ENCODE measurements at regions not wholly inside any gene's neighbourhood (a gene's known extent, or its start where the extent isn't known, plus 50 kb on each side); places are given as distances from the start of the nearest gene placed in this dataset.

GRCh38 chr10:22795546-22795945, 81.2 kb upstream of the PIP4K2A start:
- no peak for DNase-seq

DNA sequence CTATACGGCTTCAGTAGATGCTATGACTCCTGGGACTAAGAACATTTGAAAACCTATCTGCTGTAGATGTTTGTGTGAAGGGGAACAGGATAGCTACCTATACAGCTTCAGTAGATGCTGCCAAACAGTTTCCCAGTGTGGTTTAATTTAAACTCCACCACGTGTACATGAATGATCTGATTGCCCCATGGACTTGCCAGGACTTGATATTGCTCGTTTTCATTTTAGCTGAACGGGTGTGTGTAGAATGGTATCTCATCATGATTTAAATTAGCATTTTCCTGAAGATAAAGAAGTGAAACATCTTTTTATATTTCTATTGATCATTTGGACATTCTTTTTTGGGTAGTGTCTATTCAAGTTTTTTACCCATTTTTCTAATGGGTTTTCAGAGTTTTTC, 77.8 kb upstream of the PIP4K2A start:
- TF ChIP-seq, protein P1, sequence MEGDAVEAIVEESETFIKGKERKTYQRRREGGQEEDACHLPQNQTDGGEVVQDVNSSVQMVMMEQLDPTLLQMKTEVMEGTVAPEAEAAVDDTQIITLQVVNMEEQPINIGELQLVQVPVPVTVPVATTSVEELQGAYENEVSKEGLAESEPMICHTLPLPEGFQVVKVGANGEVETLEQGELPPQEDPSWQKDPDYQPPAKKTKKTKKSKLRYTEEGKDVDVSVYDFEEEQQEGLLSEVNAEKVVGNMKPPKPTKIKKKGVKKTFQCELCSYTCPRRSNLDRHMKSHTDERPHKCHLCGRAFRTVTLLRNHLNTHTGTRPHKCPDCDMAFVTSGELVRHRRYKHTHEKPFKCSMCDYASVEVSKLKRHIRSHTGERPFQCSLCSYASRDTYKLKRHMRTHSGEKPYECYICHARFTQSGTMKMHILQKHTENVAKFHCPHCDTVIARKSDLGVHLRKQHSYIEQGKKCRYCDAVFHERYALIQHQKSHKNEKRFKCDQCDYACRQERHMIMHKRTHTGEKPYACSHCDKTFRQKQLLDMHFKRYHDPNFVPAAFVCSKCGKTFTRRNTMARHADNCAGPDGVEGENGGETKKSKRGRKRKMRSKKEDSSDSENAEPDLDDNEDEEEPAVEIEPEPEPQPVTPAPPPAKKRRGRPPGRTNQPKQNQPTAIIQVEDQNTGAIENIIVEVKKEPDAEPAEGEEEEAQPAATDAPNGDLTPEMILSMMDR (IDR thresholded peaks at IDR 0.05; ENCODE audit: borderline replicate concordance, extremely low read depth, insufficient read depth), result no peak
- intact Hi-C loops (cut with DNase I), result no loop called here
- FAIRE-seq, result no peak
- DNase-seq, result no peak
- no peaks in the 10 kb centered on the region for H3K27me3 ChIP-seq (ENCODE audit: control insufficient read depth, insufficient read depth, low read length)
- H3K27ac ChIP-seq (ENCODE audit: low read depth in 2 of 2, low read length in 2 of 2), result no peak overlapping the region
- no peaks in the 10 kb centered on the region for H3K36me3 ChIP-seq (ENCODE audit: control insufficient read depth in 2 of 3, insufficient read depth in 3 of 3, low read length in 3 of 3)
- H3K4me3 ChIP-seq (ENCODE audit: low read length in 3 of 3), result no peak overlapping the region
- no peaks in the 10 kb centered on the region for H3K4me1 ChIP-seq (ENCODE audit: control insufficient read depth in 2 of 3, insufficient read depth in 2 of 3, low read depth in 1 of 3, low read length in 3 of 3)
- no peak overlapping the region for H3K9ac ChIP-seq (ENCODE audit: low read length in 3 of 3)
- H3K9me3 ChIP-seq (ENCODE audit: control insufficient read depth in 2 of 3, insufficient read depth in 1 of 3, low read length in 3 of 3), result peaks cover 0 to 6% (median 0%) of the 10 kb centered on the region in 3 donors

More at GRCh38 chr10:22795546-22795945, 81.2 kb upstream of the PIP4K2A start:
- H3K4me1 ChIP-seq (ENCODE audit: control insufficient read depth in 2 of 3, insufficient read depth in 2 of 3, low read depth in 1 of 3, low read length in 3 of 3), result no peaks in the 10 kb centered on the region
- TF ChIP-seq, protein P1 (IDR thresholded peaks at IDR 0.05; ENCODE audit: borderline replicate concordance, extremely low read depth, insufficient read depth), result no peak
- no peak overlapping the region for H3K4me3 ChIP-seq (ENCODE audit: low read length in 3 of 3)
- no peaks in the 10 kb centered on the region for H3K27me3 ChIP-seq (ENCODE audit: control insufficient read depth, insufficient read depth, low read length)
- intact Hi-C loops (cut with DNase I), result no loop called here
- no peak overlapping the region for H3K27ac ChIP-seq (ENCODE audit: low read depth in 2 of 2, low read length in 2 of 2)
- no peak overlapping the region for H3K9ac ChIP-seq (ENCODE audit: low read length in 3 of 3)
- FAIRE-seq, result peak; percentile 11
- no peaks in the 10 kb centered on the region for H3K9me3 ChIP-seq (ENCODE audit: control insufficient read depth in 2 of 3, insufficient read depth in 1 of 3, low read length in 3 of 3)
- no peaks in the 10 kb centered on the region for H3K36me3 ChIP-seq (ENCODE audit: control insufficient read depth in 2 of 3, insufficient read depth in 3 of 3, low read length in 3 of 3)

GRCh38 chr10:22791665-22792064, 77.3 kb upstream of the PIP4K2A start:
- TF ChIP-seq, protein P1 (IDR thresholded peaks at IDR 0.05; ENCODE audit: borderline replicate concordance, extremely low read depth, insufficient read depth), result no peak
- no peak for FAIRE-seq
- intact Hi-C loops (cut with DNase I), result no loop called here

GRCh38 chr10:22784668-22785067, 70.3 kb upstream of the PIP4K2A start:
- H3K27me3 ChIP-seq (ENCODE audit: control insufficient read depth, insufficient read depth, low read length), result no peaks in the 10 kb centered on the region

More at GRCh38 chr10:22791665-22792064, 77.3 kb upstream of the PIP4K2A start:
- no peak overlapping the region for H3K9ac ChIP-seq (ENCODE audit: low read length in 3 of 3)
- H3K27me3 ChIP-seq (ENCODE audit: control insufficient read depth, insufficient read depth, low read length), result no peaks in the 10 kb centered on the region
- no peaks in the 10 kb centered on the region for H3K36me3 ChIP-seq (ENCODE audit: control insufficient read depth in 2 of 3, insufficient read depth in 3 of 3, low read length in 3 of 3)
- H3K4me3 ChIP-seq (ENCODE audit: low read length in 3 of 3), result no peak overlapping the region
- no peak for DNase-seq
- H3K4me1 ChIP-seq (ENCODE audit: control insufficient read depth in 2 of 3, insufficient read depth in 2 of 3, low read depth in 1 of 3, low read length in 3 of 3), result no peaks in the 10 kb centered on the region
- H3K27ac ChIP-seq (ENCODE audit: low read depth in 2 of 2, low read length in 2 of 2), result no peak overlapping the region
- H3K9me3 ChIP-seq (ENCODE audit: control insufficient read depth in 2 of 3, insufficient read depth in 1 of 3, low read length in 3 of 3), result peaks cover 0 to 6% (median 0%) of the 10 kb centered on the region in 3 donors

More at GRCh38 chr10:22784668-22785067, 70.3 kb upstream of the PIP4K2A start:
- peaks cover 0 to 2% (median 0%) of the 10 kb centered on the region in 3 donors for H3K9me3 ChIP-seq (ENCODE audit: control insufficient read depth in 2 of 3, insufficient read depth in 1 of 3, low read length in 3 of 3)
- peaks cover 0 to under 1% (median 0%) of the 10 kb centered on the region in 3 donors for H3K4me1 ChIP-seq (ENCODE audit: control insufficient read depth in 2 of 3, insufficient read depth in 2 of 3, low read depth in 1 of 3, low read length in 3 of 3)
- FAIRE-seq, result no peak
- no peak overlapping the region for H3K27ac ChIP-seq (ENCODE audit: low read depth in 2 of 2, low read length in 2 of 2)
- H3K4me3 ChIP-seq (ENCODE audit: low read length in 3 of 3), result no peak overlapping the region
- intact Hi-C loops (cut with DNase I), result no loop called here
- H3K36me3 ChIP-seq (ENCODE audit: control insufficient read depth in 2 of 3, insufficient read depth in 3 of 3, low read length in 3 of 3), result no peaks in the 10 kb centered on the region
- no peak overlapping the region for H3K9ac ChIP-seq (ENCODE audit: low read length in 3 of 3)
- TF ChIP-seq, protein P1 (IDR thresholded peaks at IDR 0.05; ENCODE audit: borderline replicate concordance, extremely low read depth, insufficient read depth), result no peak
- DNase-seq, result no peak

All from kidney (tissue), 13 donors.